IMR-90 (cell line): ENCODE measurements at regions not wholly inside any gene's neighbourhood (a gene's known extent, or its start where the extent isn't known, plus 50 kb on each side); places are given as distances from the start of the nearest gene placed in this dataset.

ENCODE experiments used
- ATAC-seq: fragments of 200-7000 bp; cut with Tn5 transposase; 2 replicates; pipeline ENCODE4 v1.9.1; 2020; ENCODE audit warnings: low read depth, mild to moderate bottlenecking, moderate library complexity
- BruUV-seq: library from RNA; stranded (reverse); fragments of 400-500 nt; replicated peaks from 2 replicates; lab custom pipeline; 2021; lab: Mats Ljungman, UMichigan
- CTCF ChIA-PET: fragments of 300-600 bp; formaldehyde crosslinking; extraction: SDS; loops from one replicate; lab custom pipeline; 2021; ENCODE audit warnings: antibody characterized with exemption; lab: Yijun Ruan, JAX
- POLR2A ChIA-PET: fragments of 300-600 bp; sonication (Branson Sonifier 250); formaldehyde crosslinking; loops from one replicate; lab custom pipeline; 2022; ENCODE audit warnings: antibody characterized with exemption; ENCODE audit not compliant: unreplicated experiment; lab: Charles Lee
- DNase-seq: peaks from one replicate; pipeline ENCODE4 v3.0.0; 2013
- H2AFZ ChIP-seq: replicated peaks from 2 replicates; pipeline ENCODE3; 2013; ENCODE audit warnings: low read length, mild to moderate bottlenecking; ENCODE audit not compliant: poor library complexity
- H2AK5ac ChIP-seq: 2 replicates; pipeline ENCODE4 v1.6.1; 2013; ENCODE audit warnings: low read depth, low read length, inconsistent platforms
- H2AK9ac ChIP-seq: replicated peaks from 2 replicates; pipeline ENCODE3; 2013; ENCODE audit warnings: mild to moderate bottlenecking, low read depth, low read length, moderate library complexity; ENCODE audit not compliant: poor library complexity
- H2BK120ac ChIP-seq: 2 replicates; pipeline ENCODE4 v1.6.1; 2013; ENCODE audit warnings: low read depth, low read length, inconsistent platforms
- H2BK15ac ChIP-seq: 3 replicates; pipeline ENCODE4 v1.6.1; 2013; ENCODE audit warnings: low read depth, low read length, inconsistent platforms
- H2BK20ac ChIP-seq: 2 replicates; pipeline ENCODE4 v1.6.1; 2013; ENCODE audit warnings: low read depth, mild to moderate bottlenecking, inconsistent platforms, low read length, moderate library complexity
- H2BK5ac ChIP-seq: 2 replicates; pipeline ENCODE4 v1.6.1; 2013; ENCODE audit warnings: mild to moderate bottlenecking, low read depth, low read length, inconsistent platforms; ENCODE audit not compliant: poor library complexity, severe bottlenecking
- H3K14ac ChIP-seq: replicated peaks from 2 replicates; pipeline ENCODE4 v1.6.1; 2013; ENCODE audit warnings: low read depth, low read length, inconsistent platforms
- H3K18ac ChIP-seq: 2 replicates; pipeline ENCODE4 v1.6.1; 2013; ENCODE audit warnings: low read depth, low read length, control low read depth
- H3K23ac ChIP-seq: 2 replicates; pipeline ENCODE4 v1.6.1; 2013; ENCODE audit warnings: low read depth, low read length, inconsistent platforms
- H3K27ac ChIP-seq: 2 replicates; pipeline ENCODE4 v1.5.1; 2013; ENCODE audit warnings: mild to moderate bottlenecking, control low read depth, low read length; ENCODE audit not compliant: insufficient read depth
- H3K27me3 ChIP-seq: 2 replicates; pipeline ENCODE4 v1.6.1; 2013; ENCODE audit warnings: low read length; ENCODE audit not compliant: control insufficient read depth, insufficient read depth
- H3K36me3 ChIP-seq: 2 replicates; pipeline ENCODE4 v1.6.1; 2013; ENCODE audit warnings: low read length, mixed read lengths; ENCODE audit not compliant: control insufficient read depth, insufficient read depth
- H3K4ac ChIP-seq: 2 replicates; pipeline ENCODE4 v1.6.1; 2013; ENCODE audit warnings: low read depth, low read length, inconsistent platforms
- H3K4me1 ChIP-seq: 2 replicates; pipeline ENCODE4 v1.6.1; 2013; ENCODE audit warnings: low read length, mixed read lengths; ENCODE audit not compliant: control insufficient read depth, insufficient read depth
- H3K4me2 ChIP-seq: 2 replicates; pipeline ENCODE4 v1.6.1; 2013; ENCODE audit warnings: low read depth, mild to moderate bottlenecking, control low read depth, low read length, moderate library complexity
- H3K4me3 ChIP-seq: 2 replicates; pipeline ENCODE4 v1.5.1; 2013; ENCODE audit warnings: low read depth, mild to moderate bottlenecking, control low read depth, low read length, moderate library complexity; ENCODE audit not compliant: insufficient read depth
- H3K56ac ChIP-seq: 2 replicates; pipeline ENCODE4 v1.6.1; 2013; ENCODE audit warnings: low read length, inconsistent platforms; ENCODE audit not compliant: insufficient read depth; ENCODE audit errors: extremely low read depth
- H3K79me1 ChIP-seq, 2 experiments: 2 replicates each; pipeline ENCODE4 v1.6.1; 2013; ENCODE audit warnings: low read length in 2 of 2, inconsistent platforms in 1 of 2, low read depth in 1 of 2
- H3K9ac ChIP-seq: 2 replicates; pipeline ENCODE4 v1.6.1; 2013; ENCODE audit warnings: low read depth, low read length, control low read depth
- H3K9me1 ChIP-seq: 2 replicates; pipeline ENCODE4 v1.6.1; 2013; ENCODE audit warnings: low read length, inconsistent platforms; ENCODE audit not compliant: insufficient read depth
- H3K9me3 ChIP-seq: 2 replicates; pipeline ENCODE4 v1.6.1; 2013; ENCODE audit warnings: low read length; ENCODE audit not compliant: control insufficient read depth, insufficient read depth
- H4K20me1 ChIP-seq: 2 replicates; pipeline ENCODE4 v1.6.1; 2013; ENCODE audit warnings: low read length, inconsistent platforms; ENCODE audit not compliant: insufficient read depth
- H4K5ac ChIP-seq: 2 replicates; pipeline ENCODE4 v1.6.1; 2013; ENCODE audit warnings: mild to moderate bottlenecking, low read depth, low read length, control low read depth
- H4K8ac ChIP-seq, 2 experiments: 2 replicates each; pipeline ENCODE4 v1.6.1; 2013; ENCODE audit warnings: low read depth in 2 of 2, low read length in 2 of 2, control low read depth in 1 of 2, inconsistent platforms in 1 of 2
- H4K91ac ChIP-seq: 2 replicates; pipeline ENCODE4 v1.6.1; 2013; ENCODE audit warnings: low read depth, low read length, inconsistent platforms; ENCODE audit not compliant: insufficient read depth
- BHLHE40 ChIP-seq: fragments of 150-350 bp; IDR thresholded peaks from 2 replicates; pipeline ENCODE4 v1.6.1; 2016; ENCODE audit warnings: mild to moderate bottlenecking, low read depth, low read length
- CEBPB ChIP-seq: IDR thresholded peaks from 2 replicates; pipeline ENCODE4 v1.6.1; 2012; ENCODE audit warnings: low read depth, low read length, improper control_type of control experiment
- CHD1 ChIP-seq: IDR thresholded peaks from 2 replicates; pipeline ENCODE4 v1.6.1; 2012; ENCODE audit warnings: low read depth, low read length, improper control_type of control experiment
- FOS ChIP-seq: fragments of 150-350 bp; IDR thresholded peaks from 2 replicates; pipeline ENCODE4 v1.6.1; 2016; ENCODE audit warnings: low read depth, low read length
- MXI1 ChIP-seq: IDR thresholded peaks from 2 replicates; pipeline ENCODE4 v1.6.1; 2012; ENCODE audit warnings: low read depth, mild to moderate bottlenecking, low read length, moderate library complexity, borderline replicate concordance
- POLR2A ChIP-seq: IDR thresholded peaks from 2 replicates; pipeline ENCODE4 v1.6.1; 2012; ENCODE audit warnings: mild to moderate bottlenecking, low read depth, low read length
- RAD21 ChIP-seq: IDR thresholded peaks from 2 replicates; pipeline ENCODE4 v1.6.1; 2012; ENCODE audit warnings: low read length, improper control_type of control experiment
- RFX5 ChIP-seq: IDR thresholded peaks from 2 replicates; pipeline ENCODE4 v1.8.0; 2012; ENCODE audit warnings: low read depth, mild to moderate bottlenecking, low read length, moderate library complexity
- WGBS, 2 experiments: methylation state at CpG; one replicate each; pipeline versions ENCODE4 v1.1.5 to v1.1.7; 2013; ENCODE audit warnings: missing lambda C conversion rate in 2 of 2; ENCODE audit not compliant: insufficient read length in 1 of 2; ENCODE audit errors: extremely low coverage in 2 of 2; 5-methylcytosine and 5-hydroxymethylcytosine counted together
- dilution Hi-C: fragments of 300-500 bp; cut with HindIII; formaldehyde crosslinking; loops from one replicate; pipeline ENCODE4 v1.14.3; 2018; ENCODE audit warnings: low sequenced_read_pairs; ENCODE audit not compliant: unreplicated experiment
- in situ Hi-C: fragments of 300-500 bp; cut with MboI; formaldehyde crosslinking; loops from 3 replicates; pipeline ENCODE4 v1.14.3; 2019; ENCODE audit warnings: low sequenced_read_pairs, inconsistent platforms, mixed read lengths
- intact Hi-C: fragments of 100-400 bp; cut with micrococcal nuclease; formaldehyde crosslinking; loops from 2 replicates; pipeline ENCODE4 v1.10.0; 2022
- TF ChIP-seq, protein P1 (sequence below): fragments of 150-350 bp; IDR thresholded peaks from 2 replicates; pipeline ENCODE4 v1.6.1; 2017; ENCODE audit warnings: mild to moderate bottlenecking, antibody characterized with exemption, low read length, low read depth

DNA sequence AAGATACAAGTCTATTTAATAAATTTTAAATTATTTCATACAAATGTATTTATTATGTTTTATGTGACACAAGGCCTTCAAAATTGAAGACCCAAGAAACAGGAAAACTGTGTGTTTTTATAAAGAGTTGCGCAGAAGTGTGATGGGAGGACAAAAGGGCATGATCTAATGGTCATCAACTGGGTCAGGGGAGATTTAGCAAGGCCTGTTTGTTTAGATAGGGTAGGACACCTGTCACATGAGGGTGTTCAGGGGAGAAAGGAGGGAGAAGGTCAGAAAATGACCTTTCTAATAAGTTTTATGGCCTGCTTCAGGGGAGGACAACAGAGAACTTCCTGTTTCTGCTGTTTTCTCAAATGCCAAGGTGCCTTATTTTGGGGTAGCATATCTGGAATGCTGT lies 528.8 kb downstream of the STK39 start:
- Histone ChIP-seq H3K9me3 (no peaks in the 10 kb centered on the region), H4K91ac (no peak overlapping the region), H3K79me1 (no peaks in the 10 kb centered on the region), H3K9me1 (no peaks in the 10 kb centered on the region), H2BK5ac (no peak overlapping the region), H3K27me3 (no peaks in the 10 kb centered on the region), H3K4me1 (no peaks in the 10 kb centered on the region), H4K8ac (no peak overlapping the region), H4K20me1 (no peaks in the 10 kb centered on the region), H2BK20ac (no peak overlapping the region), H3K27ac (no peak overlapping the region), H2AK9ac (no peak overlapping the region), H2BK15ac (no peak overlapping the region), H3K14ac (no peak overlapping the region), H3K4me2 (no peak overlapping the region), H3K18ac (no peak overlapping the region), H4K5ac (no peak overlapping the region), H2BK120ac (no peak overlapping the region), H2AFZ (no peak overlapping the region), H3K4ac (no peak overlapping the region), H3K56ac (no peak overlapping the region), H3K36me3 (no peaks in the 10 kb centered on the region), H3K4me3 (no peak overlapping the region), H3K9ac (no peak overlapping the region), H2AK5ac (no peak overlapping the region), H3K23ac (no peak overlapping the region)
- POLR2A ChIA-PET: no interaction called here
- no peak for ATAC-seq
- no TSS peak for BruUV-seq
- 60% methylated on average over 1 of the region's 1 CpG; no CpG with 5 or more reads in 1 of the 2 experiments for WGBS, 2 experiments
- CTCF ChIA-PET: no interaction called here
- in situ Hi-C loops (no loop called here), dilution Hi-C loops (no loop called here), intact Hi-C loops (no loop called here)
- TF ChIP-seq FOS (no peak), RAD21 (no peak), CHD1 (no peak), RFX5 (no peak), POLR2A (no peak), BHLHE40 (no peak), CEBPB (no peak), MXI1 (no peak)
- TF ChIP-seq, protein P1, sequence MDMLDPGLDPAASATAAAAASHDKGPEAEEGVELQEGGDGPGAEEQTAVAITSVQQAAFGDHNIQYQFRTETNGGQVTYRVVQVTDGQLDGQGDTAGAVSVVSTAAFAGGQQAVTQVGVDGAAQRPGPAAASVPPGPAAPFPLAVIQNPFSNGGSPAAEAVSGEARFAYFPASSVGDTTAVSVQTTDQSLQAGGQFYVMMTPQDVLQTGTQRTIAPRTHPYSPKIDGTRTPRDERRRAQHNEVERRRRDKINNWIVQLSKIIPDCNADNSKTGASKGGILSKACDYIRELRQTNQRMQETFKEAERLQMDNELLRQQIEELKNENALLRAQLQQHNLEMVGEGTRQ: no peak
- no peak for DNase-seq
